HCT116 (cell line): ENCODE measurements at regions not wholly inside any gene's neighbourhood (a gene's known extent, or its start where the extent isn't known, plus 50 kb on each side); places are given as distances from the start of the nearest gene placed in this dataset.

Experiments
- ATAC-seq: fragments of 200-7000 bp; cut with Tn5 transposase; 2 replicates; pipeline ENCODE4 v1.9.1; 2020; ENCODE audit warnings: mild to moderate bottlenecking, moderate library complexity
- BruUV-seq: library from RNA; stranded (reverse); fragments of 400-500 nt; replicated peaks from 2 replicates; lab custom pipeline; 2021; lab: Mats Ljungman, UMichigan
- CTCF ChIA-PET: fragments of 300-600 bp; sonication (Branson Sonifier 250); formaldehyde crosslinking; loops from one replicate; lab custom pipeline; 2021; ENCODE audit warnings: antibody characterized with exemption; lab: Charles Lee
- POLR2A ChIA-PET: fragments of 300-600, 350-600 bp; sonication (Branson Sonifier 250); formaldehyde crosslinking; loops from one replicate; lab custom pipeline; 2021; ENCODE audit warnings: antibody characterized with exemption; lab: Charles Lee
- RAD21 ChIA-PET, 2 experiments: fragments of 300-600 bp; sonication (Branson Sonifier 250); formaldehyde crosslinking; loops; one replicate each; lab custom pipeline; 2023; ENCODE audit warnings: low total read pairs in 2 of 2; ENCODE audit not compliant: uncharacterized antibody in 2 of 2, unreplicated experiment in 2 of 2, low non-redundant PET in 1 of 2; lab: Charles Lee
- DNase-seq: peaks from one replicate; pipeline ENCODE4 v3.0.0-alpha.2; 2010; ENCODE audit warnings: low read depth, low spot score
- H2AFZ ChIP-seq: fragments of 200-600 bp; shearing (Covaris generic), sonication (generic); 2 replicates; pipeline ENCODE4 v1.6.1; 2017; ENCODE audit warnings: low read depth, mixed run types, mixed read lengths, antibody characterized with exemption, low read length; ENCODE audit not compliant: poor library complexity, severe bottlenecking
- H3K27ac ChIP-seq: 2 replicates; pipeline ENCODE4 v1.5.1; 2012; ENCODE audit warnings: low read depth, low read length
- H3K27me3 ChIP-seq: fragments of 200-600 bp; sonication (generic); 2 replicates; pipeline ENCODE4 v1.6.1; 2016; ENCODE audit warnings: mixed run types, low read length, mixed read lengths; ENCODE audit not compliant: insufficient read depth
- H3K36me3 ChIP-seq, 2 experiments: fragments of 200-500 bp in 1 of 2; fragments of 200-600 bp in 1 of 2; sonication (Bioruptor generic) in 1 of 2; sonication (generic) in 1 of 2; 2 replicates each; pipeline versions ENCODE4 v1.5.1 to v1.6.1; 2014 to 2016; ENCODE audit warnings: low read length in 2 of 2, inconsistent platforms in 1 of 2, mixed read lengths in 1 of 2, mixed run types in 1 of 2; ENCODE audit not compliant: insufficient read depth in 2 of 2, control insufficient read depth in 1 of 2
- H3K4me1 ChIP-seq, 2 experiments: fragments of 200-600 bp in 1 of 2; sonication (generic) in 1 of 2; 2 replicates each; pipeline versions ENCODE4 v1.5.1 to v1.6.1; 2012 to 2017; ENCODE audit warnings: low read length in 2 of 2, inconsistent platforms in 1 of 2, mild to moderate bottlenecking in 1 of 2, mixed read lengths in 1 of 2, mixed run types in 1 of 2, moderate library complexity in 1 of 2; ENCODE audit not compliant: insufficient read depth in 2 of 2, control insufficient read depth in 1 of 2
- H3K4me2 ChIP-seq: fragments of 200-600 bp; sonication (generic); 2 replicates; pipeline ENCODE4 v1.6.1; 2017; ENCODE audit warnings: mixed run types, low read length, mixed read lengths
- H3K4me3 ChIP-seq, 2 experiments: fragments of 200-600 bp in 1 of 2; sonication (generic) in 1 of 2; replicated peaks in 1 of 2; 2 replicates each; pipeline ENCODE4 v1.5.1; 2011 to 2016; ENCODE audit warnings: low read length in 2 of 2, control low read depth in 1 of 2, low read depth in 1 of 2, mild to moderate bottlenecking in 1 of 2, mixed read lengths in 1 of 2, mixed run types in 1 of 2
- H3K79me2 ChIP-seq: fragments of 200-600 bp; sonication (generic); 2 replicates; pipeline ENCODE4 v1.6.1; 2017; ENCODE audit warnings: mild to moderate bottlenecking, mixed run types, low read length, moderate library complexity, mixed read lengths; ENCODE audit not compliant: insufficient read depth
- H3K9ac ChIP-seq: fragments of 200-600 bp; sonication (generic); 2 replicates; pipeline ENCODE4 v1.6.1; 2016; ENCODE audit warnings: low read length, mixed read lengths
- H3K9me2 ChIP-seq: fragments of 200-600 bp; sonication (generic), shearing (Covaris generic); 2 replicates; pipeline ENCODE4 v1.6.1; 2017; ENCODE audit warnings: mixed run types, mild to moderate bottlenecking, moderate library complexity; ENCODE audit not compliant: insufficient read depth
- H3K9me3 ChIP-seq, 2 experiments: fragments of 200-500 bp in 1 of 2; fragments of 200-600 bp in 1 of 2; sonication (Bioruptor generic) in 1 of 2; sonication (generic) in 1 of 2; 2 replicates each; pipeline ENCODE4 v1.6.1; 2014 to 2017; ENCODE audit warnings: low read length in 2 of 2, mixed read lengths in 2 of 2, inconsistent platforms in 1 of 2, low read depth in 1 of 2, mild to moderate bottlenecking in 1 of 2, mixed run types in 1 of 2, moderate library complexity in 1 of 2; ENCODE audit not compliant: control insufficient read depth in 1 of 2, insufficient read depth in 1 of 2
- H4K20me1 ChIP-seq: fragments of 200-600 bp; sonication (generic), shearing (Covaris generic); 2 replicates; pipeline ENCODE4 v1.6.1; 2017; ENCODE audit warnings: mixed run types, mild to moderate bottlenecking, moderate library complexity; ENCODE audit not compliant: insufficient read depth
- ATF3 ChIP-seq: IDR thresholded peaks from 2 replicates; pipeline ENCODE4 v1.6.1; 2012
- ELF1 ChIP-seq: IDR thresholded peaks from 2 replicates; pipeline ENCODE4 v1.6.1; 2012; ENCODE audit warnings: low read depth, borderline replicate concordance
- EZH2 ChIP-seq: fragments of 200-600 bp; sonication (generic); IDR thresholded peaks from 2 replicates; pipeline ENCODE4 v1.6.1; 2017; ENCODE audit warnings: antibody characterized with exemption, mixed run types
- MAX ChIP-seq: IDR thresholded peaks from 2 replicates; pipeline ENCODE4 v1.6.1; 2012
- RAD21 ChIP-seq: IDR thresholded peaks from 2 replicates; pipeline ENCODE4 v1.6.1; 2012; ENCODE audit warnings: low read depth, mild to moderate bottlenecking
- REST ChIP-seq: IDR thresholded peaks from 2 replicates; pipeline ENCODE4 v1.6.1; 2012; ENCODE audit warnings: low read depth
- SIN3A ChIP-seq: IDR thresholded peaks from 2 replicates; pipeline ENCODE4 v1.6.1; 2012; ENCODE audit warnings: low read depth
- ZFX ChIP-seq: fragments of 450-650 bp; IDR thresholded peaks from 2 replicates; pipeline ENCODE4 v1.6.1; 2017
- ZNF274 ChIP-seq: fragments of 200-500 bp; sonication (Bioruptor generic); IDR thresholded peaks from 2 replicates; pipeline ENCODE4 v1.6.1; 2014; ENCODE audit warnings: mild to moderate bottlenecking, low read depth, low read length, inconsistent platforms
- intact Hi-C: fragments of 100-400 bp; cut with micrococcal nuclease; formaldehyde crosslinking; loops from 2 replicates; pipeline ENCODE4 v1.10.0; 2022

GRCh38 chr5:33332804-33333203, 108.0 kb upstream of the TARS1 start:
- CTCF ChIA-PET = no interaction called here
- H3K9me2 ChIP-seq = no peaks in the 10 kb centered on the region
- DNase-seq = no peak
- H3K36me3 ChIP-seq = no peaks in the 10 kb centered on the region
- TF ChIP-seq EZH2 (no peak), REST (no peak), RAD21 (no peak), ZFX (no peak), MAX (no peak), ZNF274 (no peak), SIN3A (no peak), ELF1 (no peak), ATF3 (no peak)
- TF ChIP-seq, all 23 proteins: peak for 0
- intact Hi-C loops = no loop called here
- H3K4me2 ChIP-seq = no peak overlapping the region
- POLR2A ChIA-PET = no interaction called here
- H3K27ac ChIP-seq = no peak overlapping the region
- H2AFZ ChIP-seq = no peak overlapping the region
- no peak overlapping the region for H3K9ac ChIP-seq
- H3K4me3 ChIP-seq = no peak overlapping the region
- ATAC-seq = no peak
- BruUV-seq = no TSS peak
- H4K20me1 ChIP-seq = no peaks in the 10 kb centered on the region
- H3K27me3 ChIP-seq = no peaks in the 10 kb centered on the region
- no peaks in the 10 kb centered on the region for H3K4me1 ChIP-seq
- no peaks in the 10 kb centered on the region for H3K79me2 ChIP-seq
- RAD21 ChIA-PET = no interaction called here
- no peaks in the 10 kb centered on the region for H3K9me3 ChIP-seq
